HK-2 (cell line): ENCODE measurements at regions not wholly inside any gene's neighbourhood (a gene's known extent, or its start where the extent isn't known, plus 50 kb on each side); places are given as distances from the start of the nearest gene placed in this dataset.
"Not testable (repeated sequence)": the region's sequence is repeated elsewhere in the genome, so short reads cannot be mapped to it uniquely, and the experiment has no call there.

Experiments used
- DNase-seq: peaks from one replicate; pipeline ENCODE4 v3.0.0-alpha.2; 2018; ENCODE audit not compliant: unreplicated experiment

DNA sequence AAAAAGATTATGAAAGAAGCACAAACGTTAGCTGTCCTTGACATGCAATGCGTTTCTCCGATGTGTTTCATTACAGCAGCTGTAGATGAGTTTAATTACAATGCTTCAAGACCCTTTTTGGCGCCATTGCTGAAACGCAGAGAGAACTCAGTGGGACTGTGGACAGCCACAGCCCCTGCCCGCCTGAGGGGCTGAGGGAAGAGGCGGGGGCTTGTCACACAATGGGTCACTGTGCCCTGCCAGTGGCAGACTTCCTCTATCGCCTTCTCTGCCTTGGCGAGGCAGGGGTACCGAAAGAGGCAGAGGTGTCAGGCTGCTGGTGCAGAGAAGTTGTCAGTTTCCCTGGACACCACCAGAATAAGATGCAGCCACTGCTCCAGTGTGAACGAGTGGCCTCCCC is 252.0 kb downstream of the NR2F2 start:
- DNase-seq = no peak

DNA sequence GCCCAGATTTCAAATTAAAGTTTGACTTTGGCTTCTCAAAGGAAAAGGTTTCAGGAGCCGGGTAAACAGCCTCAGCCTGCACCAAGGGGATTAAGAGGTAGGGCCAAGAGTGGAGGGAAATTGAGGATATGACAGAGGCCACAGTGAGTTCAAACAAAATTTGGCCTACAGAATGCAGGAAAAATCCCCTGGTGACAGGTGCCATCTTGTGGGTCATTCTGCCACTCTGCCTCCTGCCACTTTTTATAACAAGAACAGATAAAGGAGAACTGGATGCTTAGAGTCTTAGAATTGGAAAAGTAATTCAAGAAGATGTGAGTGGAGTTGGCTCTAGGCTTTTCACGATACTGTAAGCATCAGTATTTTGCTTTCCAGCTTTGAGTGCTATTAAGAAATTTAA is 253.2 kb downstream of the NR2F2 start:
- no peak for DNase-seq

DNA sequence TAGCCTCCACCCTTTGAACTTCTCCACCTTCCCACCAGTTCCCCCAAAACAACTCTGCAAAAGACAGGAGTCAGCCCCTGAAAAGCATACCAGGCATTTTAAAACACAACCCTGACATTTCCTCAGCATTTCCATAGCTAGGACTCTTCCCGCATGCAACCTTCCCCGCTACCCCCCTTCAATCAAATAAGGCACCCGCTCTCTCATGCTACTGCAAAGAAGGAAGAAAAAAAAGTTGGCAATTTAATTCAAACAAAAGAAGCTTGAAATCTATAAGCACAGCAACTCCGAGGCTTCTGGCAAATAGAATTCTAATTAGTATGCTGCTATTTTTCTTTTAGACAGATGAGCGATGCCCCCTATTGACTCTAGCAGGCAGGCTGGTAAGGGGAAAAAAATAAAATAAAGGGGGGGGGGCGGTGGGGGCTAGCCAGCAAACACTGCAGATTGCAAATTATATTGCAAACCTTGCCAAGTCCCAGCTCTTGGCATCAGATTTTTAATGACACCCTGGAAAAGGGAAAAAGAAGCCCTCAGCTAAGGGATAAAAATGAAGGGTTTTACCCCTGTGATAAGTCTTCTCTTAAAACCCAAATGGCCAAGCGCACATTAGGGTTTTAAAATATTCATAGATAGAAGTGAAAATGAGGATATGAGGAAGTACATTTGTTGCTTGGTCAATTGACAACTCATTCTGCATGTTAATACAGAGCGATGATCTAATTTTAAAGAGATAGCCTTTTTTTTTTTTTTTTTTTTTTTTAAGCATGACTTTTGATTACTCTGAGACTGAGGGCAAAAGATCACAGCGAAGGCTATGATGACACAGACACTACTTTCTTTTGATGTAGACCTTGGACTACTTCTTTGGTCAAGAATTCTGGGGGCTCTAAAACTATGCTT is 255.2 kb downstream of the NR2F2 start:
- DNase-seq = no peak

DNA sequence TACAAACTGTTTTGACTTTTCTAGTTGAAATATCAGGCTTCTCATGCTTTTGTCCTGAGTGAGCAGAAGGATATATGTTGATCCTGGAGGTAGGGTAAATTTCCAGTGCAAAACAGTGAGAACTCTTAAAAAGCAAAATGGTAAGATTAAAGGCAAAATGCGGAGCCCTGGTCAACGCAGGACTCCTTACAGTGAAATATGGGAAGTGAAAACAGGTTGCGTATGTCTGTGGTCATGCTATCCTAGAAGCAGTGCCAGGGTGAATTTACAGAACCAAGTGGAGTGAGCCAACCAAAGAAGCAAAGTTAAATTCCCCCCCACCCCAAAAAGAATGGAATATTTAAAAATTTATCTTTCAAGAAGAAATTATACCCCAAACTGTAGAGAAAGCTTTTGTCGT is 256.4 kb downstream of the NR2F2 start:
- no peak for DNase-seq

DNA sequence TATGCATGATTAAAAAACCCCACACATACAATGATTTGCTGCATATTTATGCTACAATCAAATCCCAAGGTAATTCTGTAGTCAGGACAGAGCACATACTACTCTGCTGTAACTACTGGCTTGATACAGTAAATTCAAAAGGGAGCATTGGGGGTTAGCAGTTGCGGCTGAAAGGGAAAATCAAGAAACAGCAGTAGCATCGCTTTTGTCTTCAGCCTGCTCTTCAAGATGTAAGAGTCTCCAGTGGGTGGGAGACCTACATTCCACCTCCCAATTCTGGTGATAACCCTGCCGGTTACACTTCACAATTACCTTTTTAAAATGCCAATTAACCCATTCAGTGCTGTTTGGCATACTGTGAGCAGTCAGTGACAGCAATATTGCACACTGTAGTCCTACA is 259.4 kb downstream of the NR2F2 start:
- DNase-seq = no peak

DNA sequence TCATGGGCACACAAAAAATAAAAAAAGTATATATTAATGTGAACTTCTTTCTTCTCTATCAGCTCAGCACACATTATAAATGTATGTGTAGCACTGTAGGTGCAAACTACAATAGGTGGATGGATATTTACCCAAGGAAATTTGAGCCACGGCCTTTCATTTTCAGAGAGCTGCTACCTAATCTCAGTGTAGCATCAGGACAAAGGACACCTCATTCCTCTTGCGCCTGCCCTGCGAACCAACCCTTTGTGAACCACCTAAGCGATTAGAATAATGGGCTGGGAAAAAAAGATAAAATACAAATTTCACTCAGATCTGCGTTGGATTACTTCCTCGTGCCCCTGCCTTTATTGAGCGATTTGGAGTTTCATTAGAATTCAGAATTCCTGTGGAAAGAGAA is 263.2 kb downstream of the NR2F2 start:
- no peak for DNase-seq

DNA sequence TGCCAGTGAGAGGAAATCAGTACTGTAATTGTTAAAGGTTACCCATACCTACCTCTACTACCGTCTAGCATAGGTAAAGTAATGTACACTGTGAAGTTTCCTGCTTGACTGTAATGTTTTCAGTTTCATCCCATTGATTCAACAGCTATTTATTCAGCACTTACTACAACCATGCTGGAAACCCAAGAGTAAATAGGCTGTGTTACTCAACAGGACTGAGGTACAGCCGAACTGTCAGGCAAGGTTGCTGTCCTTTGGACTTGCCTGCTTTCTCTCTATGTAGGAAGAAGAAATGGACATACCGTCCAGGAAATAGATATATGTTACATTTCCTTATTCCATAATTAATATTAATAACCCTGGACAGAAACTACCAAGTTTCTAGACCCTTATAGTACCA is 265.5 kb downstream of the NR2F2 start:
- no peak for DNase-seq

DNA sequence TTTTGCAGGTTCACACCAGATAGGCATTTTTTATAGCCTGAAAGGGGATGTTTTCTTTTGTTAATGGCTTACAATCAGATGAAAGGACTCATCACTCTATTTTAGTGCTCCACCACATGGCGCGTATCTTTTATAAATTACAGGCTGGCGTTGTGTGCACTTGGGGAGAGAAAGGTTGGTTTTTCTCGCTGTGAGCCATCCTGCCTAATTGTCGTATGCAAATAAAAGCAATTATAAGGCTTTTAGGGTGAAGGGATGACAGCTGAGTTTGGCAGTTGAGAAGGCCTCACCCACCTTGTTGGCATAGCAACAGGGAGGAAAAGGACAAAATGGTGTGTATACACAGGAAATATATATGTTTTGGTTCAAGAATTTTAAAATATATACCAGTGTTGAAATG is 268.0 kb downstream of the NR2F2 start:
- no peak for DNase-seq

DNA sequence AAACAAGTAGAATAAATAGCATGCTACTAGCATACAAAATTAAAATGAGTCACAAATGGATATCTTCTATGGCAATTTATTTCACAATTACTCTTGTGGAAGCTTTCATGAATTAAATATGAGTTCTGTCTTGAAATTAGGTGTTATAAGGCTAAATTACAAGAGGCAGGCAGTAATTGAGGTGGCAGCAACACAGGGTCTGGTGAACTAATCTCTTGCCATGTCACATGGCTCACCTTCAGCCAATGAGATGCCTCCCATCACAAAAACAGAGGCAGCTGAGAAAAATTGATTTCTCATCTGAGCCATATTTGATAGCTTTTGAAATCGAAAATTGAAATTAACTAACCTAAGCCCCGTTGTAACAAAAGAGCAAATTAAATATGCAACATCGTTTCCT is 268.8 kb downstream of the NR2F2 start:
- no peak for DNase-seq

DNA sequence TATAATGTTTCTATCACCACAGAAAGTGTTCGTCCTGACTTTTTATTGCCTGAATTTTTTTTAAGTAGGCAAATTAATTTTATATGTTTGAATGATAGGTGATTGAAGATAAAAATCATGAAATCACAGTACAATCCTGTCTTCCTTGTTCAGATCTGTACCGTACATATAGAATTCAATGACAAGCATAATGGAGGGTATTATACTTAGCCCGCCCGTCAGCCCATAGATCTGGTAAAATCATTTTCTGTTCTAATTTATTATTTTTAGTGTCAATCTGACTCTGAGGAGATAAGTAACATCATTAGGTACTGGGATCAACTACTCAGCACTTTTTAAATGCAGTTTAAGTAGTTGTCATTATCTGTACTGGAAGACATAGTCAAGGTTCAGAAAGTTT is 269.9 kb downstream of the NR2F2 start:
- no peak for DNase-seq

DNA sequence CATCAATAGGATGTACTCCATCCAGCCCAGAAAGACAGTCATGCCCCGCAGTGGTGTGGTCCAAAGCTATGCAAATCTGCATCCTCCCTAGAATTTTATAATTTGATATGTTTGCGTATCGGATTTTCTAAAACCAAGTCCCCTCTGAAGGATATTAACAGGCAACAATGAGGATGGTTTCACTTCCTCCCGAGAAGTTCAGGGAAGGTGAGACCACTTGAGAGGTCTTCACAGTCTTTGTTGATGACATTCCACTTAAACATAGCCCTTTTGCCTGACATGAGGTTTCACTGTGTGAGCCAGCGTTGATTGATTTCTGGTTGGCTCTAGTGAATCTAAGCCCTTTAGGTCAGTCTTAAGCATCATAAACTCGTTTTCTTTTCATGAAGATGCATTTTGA is 276.1 kb downstream of the NR2F2 start:
- no peak for DNase-seq

DNA sequence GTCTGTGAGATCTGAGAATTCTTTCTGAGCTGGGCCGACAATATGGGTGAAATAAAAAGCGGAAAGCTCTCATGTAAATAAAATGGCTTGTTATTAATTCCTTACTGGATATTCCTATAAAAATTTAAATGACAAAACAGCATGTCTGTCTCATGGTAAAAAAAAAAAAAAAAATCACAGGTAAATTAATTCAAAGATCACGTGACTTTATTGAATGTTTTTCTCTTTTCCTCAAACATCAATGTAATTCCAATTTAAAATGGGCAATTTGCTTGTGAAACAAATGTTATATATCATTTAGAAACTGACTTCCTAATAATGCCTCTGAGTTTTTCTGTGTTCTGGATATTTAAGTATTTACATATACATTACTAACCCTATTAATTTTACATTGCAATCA is 280.3 kb downstream of the NR2F2 start:
- no peak for DNase-seq

DNA sequence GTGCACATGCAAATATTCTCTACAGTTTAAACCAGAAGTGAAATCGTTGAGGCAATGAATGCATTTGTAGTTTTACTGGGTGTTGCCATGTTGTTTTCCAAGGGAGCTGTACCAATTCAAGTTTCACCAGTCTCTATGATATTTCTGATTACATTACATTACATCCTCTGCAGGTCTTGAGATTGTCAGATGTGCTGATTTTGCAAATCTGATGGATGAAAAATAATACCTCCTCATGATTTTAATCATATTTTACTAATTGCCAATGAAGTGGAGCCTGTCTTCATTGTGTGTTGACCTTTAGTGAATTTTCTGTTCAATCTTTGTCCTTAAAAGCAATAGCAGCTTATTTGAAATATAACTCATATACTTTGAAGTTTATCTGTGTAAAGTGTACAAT is 282.4 kb downstream of the NR2F2 start:
- no peak for DNase-seq

DNA sequence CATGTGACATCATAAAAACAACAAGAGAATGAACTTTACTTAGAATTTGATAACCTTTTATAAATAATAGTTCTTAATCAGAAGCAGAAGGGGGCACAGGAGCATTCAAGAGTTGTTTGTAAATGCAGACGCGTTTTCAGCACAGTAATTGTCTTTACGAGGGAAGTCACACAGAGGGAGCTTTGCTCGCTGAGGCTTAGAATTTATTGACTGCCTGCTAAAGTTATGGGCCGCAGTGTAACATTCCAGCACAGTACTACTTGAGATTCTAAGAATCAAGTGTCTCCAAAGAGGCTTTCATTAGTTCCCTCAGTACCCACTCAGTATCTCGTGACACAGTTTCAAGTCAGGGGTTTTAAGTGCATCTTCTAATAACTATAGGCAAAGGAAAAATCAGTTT is 288.7 kb downstream of the NR2F2 start:
- no peak for DNase-seq

DNA sequence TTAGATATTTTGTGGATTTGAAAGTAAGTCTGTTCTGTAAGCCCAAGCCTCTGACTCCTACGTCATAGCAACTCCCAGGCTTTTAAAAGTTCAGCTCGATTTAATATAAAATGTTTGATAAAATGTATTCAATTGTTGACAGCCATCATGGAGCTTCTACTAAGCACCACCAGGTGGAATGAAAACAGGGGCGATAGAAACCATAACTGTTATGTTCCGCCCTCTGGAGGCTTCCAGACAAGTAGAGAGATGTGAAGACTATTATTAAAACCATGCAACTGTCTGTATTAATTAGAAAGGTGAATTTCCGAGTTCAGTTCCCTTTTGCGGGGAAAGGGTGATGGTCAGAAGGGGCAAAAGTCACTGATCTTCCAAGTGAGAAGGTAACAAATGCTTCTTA is 292.2 kb downstream of the NR2F2 start:
- no peak for DNase-seq

DNA sequence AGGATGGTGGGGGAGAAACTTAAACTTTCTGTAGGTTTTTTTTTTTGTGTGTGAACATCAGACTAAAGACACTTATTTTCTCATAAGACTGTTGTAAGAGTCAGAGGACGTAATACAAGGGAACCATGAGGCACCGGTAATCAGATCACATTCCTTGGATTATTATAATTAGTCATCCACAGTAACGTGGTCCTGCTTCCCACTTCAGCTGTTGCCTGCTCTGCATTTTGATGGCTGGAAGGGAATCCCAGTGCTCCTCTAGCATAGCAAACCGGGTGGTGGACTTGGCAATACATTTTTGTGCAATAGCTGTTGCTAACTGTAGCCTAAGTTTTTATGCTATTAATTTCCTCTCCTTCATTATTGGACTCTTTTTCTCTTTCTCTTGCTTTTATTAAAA is 294.8 kb downstream of the NR2F2 start:
- no peak for DNase-seq

DNA sequence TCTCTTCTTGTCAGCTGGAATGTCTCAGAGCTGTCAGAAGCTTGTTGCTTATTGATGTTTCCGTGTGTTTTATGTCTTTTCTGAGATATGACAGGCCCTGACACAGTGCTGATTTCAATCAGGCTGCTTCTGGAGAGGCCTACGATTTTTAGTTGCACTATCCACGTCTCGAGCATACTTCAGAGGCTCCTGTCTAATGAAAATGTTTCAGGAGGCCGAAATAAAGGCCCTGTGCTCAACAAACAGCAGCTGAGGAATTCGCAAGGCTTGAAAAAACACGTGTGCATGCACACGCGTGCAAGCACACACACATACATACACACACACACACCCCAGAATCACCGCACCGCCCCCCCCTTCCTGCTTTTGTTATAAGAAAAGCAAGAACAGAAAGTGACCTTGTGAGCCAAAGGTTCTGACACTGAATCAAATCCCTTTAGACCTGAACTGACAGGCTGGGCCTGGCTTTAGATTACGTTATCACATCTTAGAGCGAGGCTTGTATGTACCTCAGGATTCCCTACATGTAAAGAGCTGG is 296.6 kb downstream of the NR2F2 start:
- DNase-seq = no peak

DNA sequence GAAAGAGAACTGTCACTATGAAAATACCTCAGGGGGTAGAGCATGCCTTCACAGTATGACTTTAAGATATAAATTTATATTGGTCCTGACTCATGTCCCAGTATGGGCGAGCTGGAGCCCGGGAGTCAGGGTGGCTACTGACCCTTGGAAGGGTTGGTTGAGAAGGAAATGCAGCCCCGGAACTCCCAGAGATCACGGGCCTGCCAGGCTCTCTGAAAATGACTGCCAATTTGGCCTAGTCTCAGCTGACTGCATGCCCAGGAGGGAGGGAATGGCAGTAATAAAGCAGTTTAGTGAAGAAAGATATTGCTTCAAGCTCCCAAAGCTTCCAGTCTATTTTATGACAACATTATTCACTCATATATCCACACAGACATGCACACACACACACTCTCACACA is 299.0 kb downstream of the NR2F2 start:
- DNase-seq = no peak

DNA sequence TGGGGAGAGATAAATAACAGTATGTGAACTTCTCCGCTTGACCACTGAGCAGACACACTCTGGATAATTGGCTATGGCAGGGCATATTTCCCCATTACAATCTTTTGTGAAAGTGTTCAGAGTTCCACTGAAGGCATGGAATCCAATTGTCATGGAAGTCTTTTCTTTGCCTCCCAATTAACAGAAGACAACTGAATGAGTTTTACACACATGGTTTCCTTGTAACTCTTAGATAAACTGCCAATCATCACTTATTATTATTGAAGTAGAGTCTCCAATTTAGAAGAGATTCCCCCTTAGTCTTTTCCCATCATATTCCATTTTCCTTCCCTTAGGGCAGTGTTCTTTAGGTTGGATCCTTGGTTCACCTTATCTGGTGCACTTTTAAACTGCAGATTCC is 308.3 kb downstream of the NR2F2 start:
- no peak for DNase-seq

DNA sequence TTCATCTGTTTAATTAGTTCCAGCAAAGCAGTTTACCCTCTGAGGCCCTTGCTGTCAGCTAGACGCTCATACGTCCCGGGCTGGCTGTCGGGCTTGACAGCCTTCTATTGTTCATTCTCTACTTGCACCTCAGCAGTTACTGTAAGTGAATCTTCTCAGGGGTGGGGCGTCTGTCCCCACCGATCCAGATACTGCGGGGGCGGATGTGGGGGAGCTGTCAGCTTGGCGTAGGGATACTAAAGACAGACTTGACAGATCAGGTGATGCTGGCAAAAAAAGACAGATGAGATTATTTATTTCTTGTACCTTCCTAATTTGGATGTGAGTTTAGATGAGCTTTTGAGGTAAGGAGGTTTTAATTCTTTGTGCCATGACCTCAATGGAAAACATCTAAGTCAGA is 315.3 kb downstream of the NR2F2 start:
- no peak for DNase-seq

DNA sequence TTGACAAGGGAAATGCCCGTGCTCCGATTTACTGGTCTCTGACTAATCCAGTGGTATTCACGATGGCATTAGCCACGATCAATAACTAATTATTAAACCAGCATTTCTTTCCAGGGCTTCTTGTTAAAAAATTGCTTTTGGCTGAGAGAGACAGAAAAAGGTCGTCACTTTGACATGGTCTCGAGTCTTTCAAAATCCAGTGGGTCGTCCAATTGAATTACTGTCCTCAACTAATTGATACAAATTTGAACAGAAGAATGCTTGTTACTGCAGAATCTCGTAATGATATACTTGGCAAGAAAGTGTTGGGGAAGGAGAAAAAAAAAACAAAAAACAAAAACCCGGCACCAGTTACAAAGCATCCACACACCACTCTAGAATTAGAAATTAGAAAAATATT is 318.4 kb downstream of the NR2F2 start:
- no peak for DNase-seq

DNA sequence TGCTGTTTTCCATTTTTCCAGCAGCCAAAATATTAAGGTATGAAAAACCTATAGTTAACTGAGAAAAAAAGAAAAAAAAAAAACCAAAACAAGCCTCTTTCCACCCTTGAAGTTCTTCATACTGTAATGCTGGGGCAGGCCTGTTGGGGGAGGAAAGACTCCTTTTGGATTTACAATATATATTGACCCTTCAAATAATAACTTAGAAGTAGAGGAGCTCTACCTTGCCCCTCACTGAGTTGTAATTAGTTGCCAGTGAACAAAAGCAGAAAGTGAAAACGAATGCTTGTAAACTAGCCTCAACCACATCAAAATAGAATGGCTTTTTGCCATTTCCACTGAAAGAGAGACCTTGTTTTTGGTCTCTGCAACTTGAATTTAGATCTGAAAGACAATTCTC is 326.6 kb downstream of the NR2F2 start:
- DNase-seq = no peak

DNA sequence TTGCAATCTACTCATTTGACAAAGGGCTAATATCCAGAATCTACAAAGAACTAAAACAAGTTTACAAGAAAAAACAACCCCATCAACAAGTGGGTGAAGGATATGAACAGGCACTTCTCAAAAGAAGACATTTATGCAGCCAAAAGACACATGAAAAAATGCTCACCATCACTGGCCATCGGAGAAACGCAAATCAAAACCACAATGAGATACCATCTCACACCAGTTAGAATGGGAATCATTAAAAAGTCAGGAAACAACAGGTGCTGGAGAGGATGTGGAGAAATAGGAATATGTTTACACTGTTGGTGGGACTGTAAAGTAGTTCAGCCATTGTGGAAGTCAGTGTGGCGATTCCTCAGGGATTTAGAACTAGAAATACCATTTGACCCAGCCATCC is 336.5 kb downstream of the NR2F2 start:
- DNase-seq = not testable (repeated sequence)

DNA sequence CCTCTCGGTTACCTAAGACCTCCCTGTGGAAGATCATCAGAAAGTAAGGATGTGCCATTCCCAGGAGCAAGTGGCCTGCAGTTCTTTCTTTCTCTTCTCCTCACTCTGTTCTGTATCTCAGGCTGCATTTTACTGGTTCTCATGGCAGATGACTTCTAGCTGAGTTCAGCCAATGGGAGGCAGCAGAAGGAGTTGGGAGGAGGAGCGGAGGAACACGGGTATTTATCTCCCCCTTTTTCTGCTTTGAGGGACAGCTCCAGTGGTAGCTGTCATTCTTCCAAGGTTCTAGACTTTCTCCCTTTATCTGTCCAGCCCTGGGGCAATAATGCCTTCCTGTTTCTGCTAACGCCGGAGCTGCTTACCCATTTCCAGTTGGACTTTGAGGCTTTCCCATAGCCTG is 339.9 kb downstream of the NR2F2 start:
- no peak for DNase-seq
